ENCODE measurements at regions not wholly inside any gene's neighbourhood (a gene's known extent, or its start where the extent isn't known, plus 50 kb on each side); places are given as distances from the start of the nearest gene placed in this dataset.

DNA sequence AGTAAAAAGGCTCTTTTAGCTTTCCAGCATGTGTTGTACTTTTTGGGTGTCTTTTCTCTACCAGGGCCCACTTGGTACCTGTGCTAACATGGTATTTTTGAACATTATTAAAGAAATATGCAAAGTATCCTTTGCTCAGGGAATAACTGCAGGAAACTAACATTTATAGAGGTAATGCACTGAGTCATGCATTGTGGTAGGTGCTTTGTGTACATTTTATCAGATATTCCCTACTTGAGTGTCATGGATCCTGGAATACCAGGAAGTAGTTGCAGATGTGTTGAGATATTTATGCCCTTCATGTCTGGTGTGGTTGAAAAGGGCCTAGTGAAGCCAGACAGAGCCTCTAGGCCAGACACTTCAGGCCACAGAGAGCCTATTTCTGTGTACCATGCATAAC lies 215.5 kb upstream of the CYRIA start:
- Histone ChIP-seq H3K27ac (ENCODE audit: control insufficient read depth, insufficient read depth) (no peak overlapping the region), H3K27me3 (replicated peaks in 1 of 2; ENCODE audit: control insufficient read depth in 2 of 2, insufficient read depth in 2 of 2, low read length in 1 of 2) (peaks cover 0 to 2% of the 10 kb centered on the region in 2 experiments; a peak in 1 of 4 replicates), H3K79me2 (ENCODE audit: control insufficient read depth, insufficient read depth, low read length) (no peaks in the 10 kb centered on the region), H3K9me3 (replicated peaks; ENCODE audit: control insufficient read depth, insufficient read depth, low read length) (no peaks in the 10 kb centered on the region), H3K36me3 (ENCODE audit: control insufficient read depth in 2 of 2, insufficient read depth in 2 of 2, low read length in 1 of 2) (no peaks in the 10 kb centered on the region), H3K4me1 (ENCODE audit: control insufficient read depth, insufficient read depth, low read length) (no peaks in the 10 kb centered on the region), H2AFZ (ENCODE audit: control insufficient read depth, low read depth, low read length) (no peak overlapping the region), H4K20me1 (ENCODE audit: control insufficient read depth, insufficient read depth) (no peaks in the 10 kb centered on the region), H3K4me3 (no peak overlapping the region), H3K9ac (ENCODE audit: control insufficient read depth, insufficient read depth, low read length) (no peak overlapping the region), H3K4me2 (ENCODE audit: control insufficient read depth, insufficient read depth) (no peak overlapping the region)
- no peak for FAIRE-seq
- ChIA-PET SMC1A (ENCODE audit: uncharacterized antibody, unreplicated experiment) (no interaction called here), RAD21 (ENCODE audit: unreplicated experiment) (no interaction called here), CTCF (no interaction called here), POLR2A (no interaction called here)
- no TSS peak for BruUV-seq (replicated peaks)
- no peak for ATAC-seq
- no peak for TF ChIP-seq ASH2L (IDR thresholded peaks at IDR 0.05; ENCODE audit: borderline replicate concordance, low read depth)
- TF ChIP-seq SMAD1 (IDR thresholded peaks at IDR 0.05; ENCODE audit: low read depth, partially characterized antibody) = no peak
- no peak for TF ChIP-seq CHD4 (IDR thresholded peaks at IDR 0.05)
- TF ChIP-seq PAX8 (IDR thresholded peaks at IDR 0.05) = no peak
- TF ChIP-seq PBX3 (IDR thresholded peaks at IDR 0.05; ENCODE audit: insufficient replicate concordance, low read depth, low read length) = no peak
- no peak for TF ChIP-seq HDGF (IDR thresholded peaks at IDR 0.05)
- no peak for TF ChIP-seq SREBF2 (IDR thresholded peaks at IDR 0.05; ENCODE audit: low read length)
- no peak for DNase-seq (ENCODE audit: low read depth, low spot score)
- in situ Hi-C loops (cut with MboI) (no loop called here), intact Hi-C loops (cut with micrococcal nuclease; ENCODE audit: unreplicated experiment) (no loop called here)

DNA sequence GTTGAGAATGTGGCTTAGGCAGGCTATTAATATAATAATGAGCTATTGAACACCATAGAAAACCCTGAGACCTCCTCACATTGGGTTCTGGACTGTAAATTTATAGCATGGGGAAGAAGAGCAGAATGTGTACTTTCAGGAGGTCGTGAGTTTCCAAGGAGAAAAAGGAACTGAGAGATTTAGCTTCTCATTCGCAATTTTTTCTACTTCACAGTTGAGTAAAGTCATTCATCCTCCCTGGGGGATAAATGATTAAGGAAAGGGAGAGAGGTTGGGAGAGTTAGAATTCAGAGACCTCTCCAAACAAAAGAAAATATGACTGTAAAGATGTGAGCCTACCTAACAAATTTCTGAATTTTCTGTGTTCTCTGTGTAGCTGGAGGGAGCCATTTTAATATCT lies 205.8 kb upstream of the CYRIA start:
- H3K27ac ChIP-seq (ENCODE audit: control insufficient read depth, insufficient read depth) = no peak overlapping the region
- intact Hi-C loops (cut with micrococcal nuclease; ENCODE audit: unreplicated experiment) (no loop called here), in situ Hi-C loops (cut with MboI) (no loop called here)
- RAD21 ChIA-PET (ENCODE audit: unreplicated experiment) = no interaction called here
- H3K4me3 ChIP-seq = no peak overlapping the region
- no peaks in the 10 kb centered on the region for H4K20me1 ChIP-seq (ENCODE audit: control insufficient read depth, insufficient read depth)
- H3K4me1 ChIP-seq (ENCODE audit: control insufficient read depth, insufficient read depth, low read length) = no peaks in the 10 kb centered on the region
- BruUV-seq (replicated peaks) = no TSS peak
- SMC1A ChIA-PET (ENCODE audit: uncharacterized antibody, unreplicated experiment) = no interaction called here
- no peak for FAIRE-seq
- no peaks in the 10 kb centered on the region for H3K36me3 ChIP-seq (ENCODE audit: control insufficient read depth in 2 of 2, insufficient read depth in 2 of 2, low read length in 1 of 2)
- H3K4me2 ChIP-seq (ENCODE audit: control insufficient read depth, insufficient read depth) = no peak overlapping the region; the same call in 1 of the 2 replicates
- H3K9me3 ChIP-seq (replicated peaks; ENCODE audit: control insufficient read depth, insufficient read depth, low read length) = no peaks in the 10 kb centered on the region
- no peak for ATAC-seq
- H2AFZ ChIP-seq (ENCODE audit: control insufficient read depth, low read depth, low read length) = no peak overlapping the region
- TF ChIP-seq MEF2B (IDR thresholded peaks at IDR 0.05; ENCODE audit: partially characterized antibody, poor library complexity, severe bottlenecking) (peak; percentile 21), SPI1 (IDR thresholded peaks at IDR 0.05; ENCODE audit: borderline replicate concordance, insufficient read depth, low read depth, low read length) (no peak; the same call in 1 of the 2 replicates)
- CTCF ChIA-PET = no interaction called here
- 0% methylated on average over 2 of the region's 2 CpGs for WGBS (ENCODE audit: insufficient coverage, insufficient replicate concordance, low lambda C conversion rate, missing lambda C conversion rate)
- DNase-seq (ENCODE audit: low read depth, low spot score) = no peak
- no peaks in the 10 kb centered on the region; a peak in 1 of 4 replicates for H3K27me3 ChIP-seq (replicated peaks in 1 of 2; ENCODE audit: control insufficient read depth in 2 of 2, insufficient read depth in 2 of 2, low read length in 1 of 2)
- no peaks in the 10 kb centered on the region for H3K79me2 ChIP-seq (ENCODE audit: control insufficient read depth, insufficient read depth, low read length)
- POLR2A ChIA-PET = no interaction called here
- no peak overlapping the region for H3K9ac ChIP-seq (ENCODE audit: control insufficient read depth, insufficient read depth, low read length)
